Stimulated activated effector memory CD8-positive, alpha-beta T cell treated with anti-CD3 and anti-CD28 coated beads, Interleukin-12 subunit alpha, Interleukin-12 subunit beta, amount 100 ng/mL, for 72 hours (primary cell): ENCODE measurements at regions not wholly inside any gene's neighbourhood (a gene's known extent, or its start where the extent isn't known, plus 50 kb on each side); places are given as distances from the start of the nearest gene placed in this dataset.

Source experiments
- ATAC-seq: fragments of 150-1000 bp; cut with Tn5 transposase; 2 replicates; pipeline ENCODE4 v1.10.0; 2021
- DNase-seq, 2 donors: peaks; one replicate each; pipeline ENCODE4 v3.0.0; 2021 to 2022; ENCODE audit warnings: low spot score in 2 of 2
- H3K27ac Mint-ChIP-seq: one replicate; pipeline ENCODE4 v1.8.0; 2022; ENCODE audit warnings: mild to moderate bottlenecking, mixed read lengths
- H3K36me3 Mint-ChIP-seq: one replicate; pipeline ENCODE4 v1.8.0; 2022; ENCODE audit warnings: mild to moderate bottlenecking, mixed read lengths
- H3K4me1 Mint-ChIP-seq: one replicate; pipeline ENCODE4 v1.8.0; 2022; ENCODE audit warnings: mixed read lengths
- H3K4me3 Mint-ChIP-seq: one replicate; pipeline ENCODE4 v1.8.0; 2022; ENCODE audit warnings: mild to moderate bottlenecking, mixed read lengths
- H3K9me3 Mint-ChIP-seq: one replicate; pipeline ENCODE4 v1.8.0; 2022; ENCODE audit warnings: mixed read lengths

DNA sequence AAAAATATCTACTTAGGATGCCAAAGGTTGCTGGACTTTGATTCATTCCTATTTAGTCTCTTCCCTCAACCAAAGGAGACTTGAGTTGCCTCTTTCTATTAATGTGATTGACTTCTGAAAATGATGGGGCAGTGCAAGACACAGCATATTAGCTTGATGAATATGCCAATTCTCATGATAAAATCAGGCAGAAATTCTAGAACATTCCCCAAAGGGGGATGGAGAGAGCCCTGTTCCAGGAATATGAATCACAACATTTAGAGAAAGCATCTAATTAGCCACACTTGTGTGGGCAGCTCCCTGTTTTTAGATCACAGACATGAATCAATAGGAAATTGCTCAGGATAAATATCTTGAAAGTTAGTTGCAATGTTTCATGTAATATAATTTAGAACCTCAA lies 584.0 kb upstream of the CDH8 start:
- H3K27ac Mint-ChIP-seq = no peak overlapping the region
- no peaks in the 10 kb centered on the region for H3K36me3 Mint-ChIP-seq
- DNase-seq (no peak), ATAC-seq (no peak)
- H3K4me3 Mint-ChIP-seq = no peak overlapping the region
- H3K9me3 Mint-ChIP-seq = peaks cover 14% of the 10 kb centered on the region
- no peaks in the 10 kb centered on the region for H3K4me1 Mint-ChIP-seq

- Mint-ChIP-seq H3K27ac (no peak overlapping the region), H3K9me3 (peaks cover 16% of the 10 kb centered on the region)
Observed at GRCh38 chr16:62615526-62615925, 579.3 kb upstream of the CDH8 start.

GRCh38 chr16:62610291-62610690 lies 574.1 kb upstream of the CDH8 start:
- no peak overlapping the region for H3K4me3 Mint-ChIP-seq
- no peaks in the 10 kb centered on the region for H3K36me3 Mint-ChIP-seq
- H3K9me3 Mint-ChIP-seq = peaks cover 8% of the 10 kb centered on the region
- no peak overlapping the region for H3K27ac Mint-ChIP-seq
- H3K4me1 Mint-ChIP-seq = no peaks in the 10 kb centered on the region
- ATAC-seq (no peak), DNase-seq (no peak)

More at GRCh38 chr16:62615526-62615925, 579.3 kb upstream of the CDH8 start:
- no peak for ATAC-seq
- Mint-ChIP-seq H3K4me1 (no peaks in the 10 kb centered on the region), H3K36me3 (no peaks in the 10 kb centered on the region), H3K4me3 (no peak overlapping the region)
- DNase-seq = no peak

GRCh38 chr16:62602790-62603189 lies 566.6 kb upstream of the CDH8 start:
- DNase-seq = no peak
- no peak for ATAC-seq
- H3K4me1 Mint-ChIP-seq = no peaks in the 10 kb centered on the region
- H3K9me3 Mint-ChIP-seq = peaks cover 20% of the 10 kb centered on the region
- H3K4me3 Mint-ChIP-seq = no peak overlapping the region
- H3K36me3 Mint-ChIP-seq = no peaks in the 10 kb centered on the region
- no peak overlapping the region for H3K27ac Mint-ChIP-seq

DNA sequence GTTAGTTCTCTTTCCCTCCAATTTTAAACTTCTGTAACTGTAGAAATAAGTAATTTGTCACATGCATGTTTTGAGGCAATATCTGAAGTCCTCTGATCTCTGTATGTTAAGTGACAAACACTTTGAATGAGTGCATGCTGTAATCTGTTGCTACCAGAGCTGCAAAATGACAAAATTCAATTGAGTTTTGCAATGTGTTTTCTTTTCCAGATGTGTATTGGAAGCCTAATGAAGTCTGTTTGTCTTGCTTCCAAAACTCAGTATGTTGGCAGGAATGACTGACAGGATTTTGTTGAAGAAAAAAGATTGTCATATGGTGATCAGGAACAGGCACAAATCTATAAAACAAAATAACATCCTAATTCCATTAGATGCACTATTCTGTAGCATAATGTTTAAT lies 561.6 kb upstream of the CDH8 start:
- no peak overlapping the region for H3K27ac Mint-ChIP-seq
- no peaks in the 10 kb centered on the region for H3K36me3 Mint-ChIP-seq
- H3K4me1 Mint-ChIP-seq = no peaks in the 10 kb centered on the region
- ATAC-seq (no peak), DNase-seq (no peak)
- no peak overlapping the region for H3K4me3 Mint-ChIP-seq
- H3K9me3 Mint-ChIP-seq = peaks cover 23% of the 10 kb centered on the region

- Mint-ChIP-seq H3K4me3 (no peak overlapping the region), H3K9me3 (peaks cover 19% of the 10 kb centered on the region), H3K27ac (no peak overlapping the region), H3K4me1 (no peaks in the 10 kb centered on the region), H3K36me3 (no peaks in the 10 kb centered on the region)
- DNase-seq (no peak), ATAC-seq (no peak)
Observed at GRCh38 chr16:62596584-62596983, 560.3 kb upstream of the CDH8 start.

DNA sequence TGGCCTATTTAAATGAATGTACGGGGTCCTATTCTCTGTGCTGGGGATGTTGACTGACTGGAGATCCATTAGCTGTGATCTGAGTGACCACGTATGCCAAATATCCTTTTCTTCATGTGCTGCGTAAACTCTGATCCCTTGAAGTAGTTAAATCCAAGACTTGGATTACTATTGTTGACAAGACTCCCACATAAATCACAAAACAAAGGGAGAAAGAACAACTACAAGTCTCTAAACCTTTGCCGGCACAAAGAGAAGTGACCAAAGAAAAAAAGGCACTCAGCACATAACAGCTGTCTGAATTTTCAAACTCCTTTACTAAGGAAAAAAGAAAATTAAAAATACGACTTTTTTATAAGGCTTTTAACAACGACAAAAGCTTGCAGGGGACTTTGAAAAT lies 559.9 kb upstream of the CDH8 start:
- no peaks in the 10 kb centered on the region for H3K36me3 Mint-ChIP-seq
- ATAC-seq (no peak), DNase-seq (no peak)
- H3K27ac Mint-ChIP-seq = no peak overlapping the region
- no peak overlapping the region for H3K4me3 Mint-ChIP-seq
- no peaks in the 10 kb centered on the region for H3K4me1 Mint-ChIP-seq
- H3K9me3 Mint-ChIP-seq = peaks cover 17% of the 10 kb centered on the region

- Mint-ChIP-seq H3K4me1 (no peaks in the 10 kb centered on the region), H3K4me3 (no peak overlapping the region), H3K9me3 (peaks cover 13% of the 10 kb centered on the region), H3K36me3 (peaks cover 6% of the 10 kb centered on the region), H3K27ac (no peak overlapping the region)
- DNase-seq = no peak
- no peak for ATAC-seq
Observed at GRCh38 chr16:62586128-62586862, 550.1 kb upstream of the CDH8 start.

DNA sequence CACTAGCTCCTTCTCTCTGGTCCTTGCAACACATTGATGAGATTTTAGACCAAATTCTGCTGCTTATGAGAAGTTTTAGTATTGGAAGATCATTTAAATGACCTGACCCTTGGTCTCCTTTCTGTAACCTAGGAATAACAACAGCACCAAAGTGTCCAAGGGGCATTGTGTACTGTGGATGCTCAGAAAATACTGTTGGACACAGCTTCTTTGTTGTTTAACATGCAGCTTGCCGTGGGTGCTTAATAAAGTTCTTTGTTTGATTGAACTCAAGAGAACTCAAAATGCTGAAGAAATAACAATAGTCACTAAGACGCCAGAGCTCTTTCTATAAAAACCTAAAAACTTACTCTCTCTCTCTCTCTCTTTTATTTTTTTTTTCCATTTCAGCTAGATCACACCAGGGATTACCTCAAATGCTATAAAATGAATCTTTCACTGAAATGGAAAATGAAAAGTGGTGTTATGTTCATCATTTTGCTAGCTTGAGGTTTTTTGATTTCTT lies 548.9 kb upstream of the CDH8 start:
- DNase-seq (no peak), ATAC-seq (no peak)
- H3K27ac Mint-ChIP-seq = no peak overlapping the region
- H3K4me1 Mint-ChIP-seq = no peaks in the 10 kb centered on the region
- H3K36me3 Mint-ChIP-seq = peaks cover 6% of the 10 kb centered on the region
- peaks cover 10% of the 10 kb centered on the region for H3K9me3 Mint-ChIP-seq
- no peak overlapping the region for H3K4me3 Mint-ChIP-seq

DNA sequence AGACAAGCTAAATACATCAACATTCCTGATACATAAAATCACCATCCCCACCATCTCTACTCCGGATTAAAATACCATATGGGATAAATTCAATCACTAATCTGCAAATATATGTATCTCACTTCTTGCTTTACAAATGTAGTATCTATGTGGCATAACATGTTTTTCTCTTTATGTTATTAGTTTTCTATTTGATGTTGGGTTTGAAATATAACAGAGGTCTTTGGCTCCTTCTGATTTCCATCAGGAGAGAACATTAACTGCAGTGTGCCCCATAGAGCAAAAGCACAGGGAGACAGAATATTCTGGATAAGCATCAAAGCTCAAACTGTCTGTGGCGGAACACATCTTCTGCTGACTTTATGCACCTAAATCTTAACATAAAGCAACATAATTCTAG lies 547.2 kb upstream of the CDH8 start:
- Mint-ChIP-seq H3K36me3 (peaks cover 6% of the 10 kb centered on the region), H3K4me1 (no peaks in the 10 kb centered on the region), H3K4me3 (no peak overlapping the region), H3K9me3 (peaks cover 6% of the 10 kb centered on the region), H3K27ac (no peak overlapping the region)
- ATAC-seq = no peak
- no peak for DNase-seq

GRCh38 chr16:62573466-62573865 lies 537.2 kb upstream of the CDH8 start:
- Mint-ChIP-seq H3K36me3 (no peaks in the 10 kb centered on the region), H3K4me1 (no peaks in the 10 kb centered on the region)
- no peak for DNase-seq

GRCh38 chr16:62568926-62569325 lies 532.7 kb upstream of the CDH8 start:
- Mint-ChIP-seq H3K36me3 (no peaks in the 10 kb centered on the region), H3K4me3 (no peak overlapping the region), H3K27ac (no peak overlapping the region), H3K9me3 (peaks cover 11% of the 10 kb centered on the region), H3K4me1 (no peaks in the 10 kb centered on the region)
- ATAC-seq (no peak), DNase-seq (no peak)

More at GRCh38 chr16:62573466-62573865, 537.2 kb upstream of the CDH8 start:
- Mint-ChIP-seq H3K9me3 (peaks cover 18% of the 10 kb centered on the region), H3K4me3 (no peak overlapping the region), H3K27ac (no peak overlapping the region)
- no peak for ATAC-seq

GRCh38 chr16:62565706-62566105 lies 529.5 kb upstream of the CDH8 start:
- Mint-ChIP-seq H3K9me3 (peaks cover 16% of the 10 kb centered on the region), H3K4me1 (no peaks in the 10 kb centered on the region), H3K27ac (no peak overlapping the region), H3K36me3 (no peaks in the 10 kb centered on the region), H3K4me3 (no peak overlapping the region)
- DNase-seq (no peak), ATAC-seq (no peak)

GRCh38 chr16:62564291-62564690 lies 528.1 kb upstream of the CDH8 start:
- H3K9me3 Mint-ChIP-seq = peaks cover 17% of the 10 kb centered on the region
- ATAC-seq = no peak
- no peaks in the 10 kb centered on the region for H3K36me3 Mint-ChIP-seq

DNA sequence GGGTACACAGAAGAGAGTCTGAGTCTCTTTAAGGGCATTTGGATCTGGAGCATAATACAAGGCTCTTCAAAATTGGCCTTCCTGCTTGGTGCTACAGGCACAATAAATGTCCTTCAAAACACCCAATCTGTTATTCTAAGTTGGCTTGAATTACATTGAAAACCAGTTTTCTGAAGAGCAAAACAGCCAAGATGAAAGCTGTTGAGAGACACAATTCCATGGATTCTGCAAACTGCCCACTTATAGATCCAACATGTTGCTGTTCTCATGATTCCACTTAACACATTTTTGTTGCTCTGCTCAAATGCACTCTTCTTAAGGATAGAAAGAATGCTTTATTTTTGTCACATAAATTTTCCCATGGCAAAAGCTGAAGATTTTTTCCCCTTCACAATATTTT lies 525.9 kb upstream of the CDH8 start:
- Mint-ChIP-seq H3K4me3 (no peak overlapping the region), H3K4me1 (no peaks in the 10 kb centered on the region), H3K36me3 (no peaks in the 10 kb centered on the region), H3K9me3 (peaks cover 22% of the 10 kb centered on the region), H3K27ac (no peak overlapping the region)
- no peak for DNase-seq
- ATAC-seq = no peak

More at GRCh38 chr16:62564291-62564690, 528.1 kb upstream of the CDH8 start:
- Mint-ChIP-seq H3K27ac (no peak overlapping the region), H3K4me3 (no peak overlapping the region), H3K4me1 (no peaks in the 10 kb centered on the region)
- no peak for DNase-seq

DNA sequence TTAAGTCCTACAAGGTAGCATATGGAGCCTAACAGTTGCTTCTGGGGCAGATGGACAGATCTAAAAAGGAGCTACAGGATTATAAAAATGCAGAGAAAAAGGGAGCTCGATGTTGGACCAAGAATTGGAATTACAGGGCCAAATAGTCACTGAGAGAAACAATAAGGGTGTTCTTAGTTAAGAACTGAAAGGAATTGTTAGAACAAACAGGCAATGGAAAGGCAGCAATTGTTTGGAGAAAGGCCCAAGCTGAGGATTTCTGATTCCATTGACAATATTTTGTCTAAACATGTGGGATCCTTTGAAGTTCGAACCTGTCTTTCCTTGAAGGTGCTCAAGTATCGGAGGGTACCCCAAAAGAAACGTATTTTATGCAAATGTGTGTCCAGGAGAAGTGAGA lies 513.6 kb upstream of the CDH8 start:
- no peak for DNase-seq
- H3K27ac Mint-ChIP-seq = no peak overlapping the region
- H3K4me1 Mint-ChIP-seq = no peaks in the 10 kb centered on the region
- no peak for ATAC-seq
- H3K4me3 Mint-ChIP-seq = no peak overlapping the region
- peaks cover 29% of the 10 kb centered on the region for H3K9me3 Mint-ChIP-seq
- H3K36me3 Mint-ChIP-seq = no peaks in the 10 kb centered on the region
